ENCODE measurements at regions not wholly inside any gene's neighbourhood (a gene's known extent, or its start where the extent isn't known, plus 50 kb on each side); places are given as distances from the start of the nearest gene placed in this dataset.

GRCh38 chr10:128588402-128588801 lies 462.2 kb upstream of the MKI67 start:
- no peak for DNase-seq

- DNase-seq, result no peak
These were observed 468.5 kb upstream of the MKI67 start for GRCh38 chr10:128594688-128595087.

- no peak for DNase-seq
These were observed 470.7 kb upstream of the MKI67 start for GRCh38 chr10:128596906-128597305.

- no peak for DNase-seq
These were observed 472.8 kb upstream of the MKI67 start for GRCh38 chr10:128599030-128599429.

GRCh38 chr10:128599538-128599937 lies 473.3 kb upstream of the MKI67 start:
- DNase-seq, result no peak

GRCh38 chr10:128602183-128602582 lies 476.0 kb upstream of the MKI67 start:
- DNase-seq, result no peak

GRCh38 chr10:128604025-128604424 lies 477.8 kb upstream of the MKI67 start:
- DNase-seq, result no peak

- DNase-seq, result no peak
These were observed 479.0 kb upstream of the MKI67 start for GRCh38 chr10:128605180-128605579.

GRCh38 chr10:128606055-128606454 lies 479.8 kb upstream of the MKI67 start:
- no peak for DNase-seq

- DNase-seq, result no peak
These were observed 482.6 kb upstream of the MKI67 start for GRCh38 chr10:128608791-128609190.

GRCh38 chr10:128609460-128609859 lies 483.2 kb upstream of the MKI67 start:
- DNase-seq, result no peak

- DNase-seq, result no peak
These were observed 483.9 kb upstream of the MKI67 start for GRCh38 chr10:128610113-128610512.

GRCh38 chr10:128612195-128612594 lies 486.0 kb upstream of the MKI67 start:
- no peak for DNase-seq

- DNase-seq, result no peak
These were observed 486.4 kb upstream of the MKI67 start for GRCh38 chr10:128612631-128613030.

GRCh38 chr10:128614016-128614605 lies 487.9 kb upstream of the MKI67 start:
- no peak for DNase-seq

- DNase-seq, result no peak
These were observed 488.8 kb upstream of the MKI67 start for GRCh38 chr10:128614802-128615553.

GRCh38 chr10:128617532-128617931 lies 491.3 kb upstream of the MKI67 start:
- DNase-seq, result no peak

- no peak for DNase-seq
These were observed 496.5 kb upstream of the MKI67 start for GRCh38 chr10:128622706-128623105.

- no peak for DNase-seq
These were observed 497.6 kb upstream of the MKI67 start for GRCh38 chr10:128623776-128624175.

- DNase-seq, result no peak
These were observed 498.7 kb upstream of the MKI67 start for GRCh38 chr10:128624656-128625530.

- DNase-seq, result no peak
These were observed 499.7 kb upstream of the MKI67 start for GRCh38 chr10:128625926-128626325.

GRCh38 chr10:128626397-128627000 lies 500.3 kb upstream of the MKI67 start:
- no peak for DNase-seq

GRCh38 chr10:128627811-128628210 lies 501.6 kb upstream of the MKI67 start:
- no peak for DNase-seq
